CD4-positive, alpha-beta T cell (primary cell): ENCODE measurements at regions not wholly inside any gene's neighbourhood (a gene's known extent, or its start where the extent isn't known, plus 50 kb on each side); places are given as distances from the start of the nearest gene placed in this dataset.

ENCODE experiments used
- ATAC-seq: fragments of 200-7000 bp; cut with Tn5 transposase; one replicate; pipeline ENCODE4 v1.10.0; 2022; ENCODE audit warnings: mild to moderate bottlenecking; ENCODE audit not compliant: poor library complexity
- CTCF ChIA-PET: fragments of 350-600 bp; sonication (Branson Sonifier 250); formaldehyde crosslinking; loops from one replicate; lab custom pipeline; 2021; ENCODE audit warnings: antibody characterized with exemption, inconsistent platforms; lab: Charles Lee
- POLR2A ChIA-PET: fragments of 350-600 bp; sonication (Branson Sonifier 250); formaldehyde crosslinking; loops from one replicate; lab custom pipeline; 2021; ENCODE audit warnings: antibody characterized with exemption, inconsistent platforms; lab: Charles Lee
- DNase-seq, 14 experiments: peaks; one replicate each; pipeline ENCODE4 v3.0.0-alpha.2; 2013 to 2020; ENCODE audit warnings: mixed read lengths in 2 of 14
- H3K27ac ChIP-seq, 2 donors: one replicate each; pipeline versions ENCODE4 v1.5.1 to v1.7.0; 2013; ENCODE audit warnings: low read length in 2 of 2, low read depth in 1 of 2, mild to moderate bottlenecking in 1 of 2
- H3K27me3 ChIP-seq, 2 experiments: 1 replicate in 1 of 2; 2 replicates in 1 of 2; pipeline versions ENCODE4 v1.6.1 to v1.7.0; 2013; ENCODE audit warnings: low read length in 2 of 2, control low read depth in 1 of 2, mild to moderate bottlenecking in 1 of 2, moderate library complexity in 1 of 2; ENCODE audit not compliant: insufficient read depth in 2 of 2, control insufficient read depth in 1 of 2
- H3K36me3 ChIP-seq: one replicate; pipeline ENCODE4 v1.6.1; 2013; ENCODE audit warnings: low read length, control low read depth; ENCODE audit not compliant: insufficient read depth
- H3K4me1 ChIP-seq: one replicate; pipeline ENCODE4 v1.6.1; 2013; ENCODE audit warnings: low read length, control low read depth; ENCODE audit not compliant: insufficient read depth
- H3K4me3 ChIP-seq: one replicate; pipeline ENCODE4 v1.5.1; 2013; ENCODE audit warnings: mild to moderate bottlenecking, low read length, moderate library complexity
- H3K9me3 ChIP-seq, 2 experiments: 1 replicate in 1 of 2; 2 replicates in 1 of 2; pipeline versions ENCODE4 v1.6.1 to v1.7.0; 2013; ENCODE audit warnings: low read length in 2 of 2, mild to moderate bottlenecking in 2 of 2, control low read depth in 1 of 2, moderate library complexity in 1 of 2; ENCODE audit not compliant: control insufficient read depth in 1 of 2, insufficient read depth in 1 of 2
- H3K27ac Mint-ChIP-seq: one replicate; pipeline ENCODE4 v1.8.0; 2020; ENCODE audit warnings: mixed read lengths
- H3K27me3 Mint-ChIP-seq: one replicate; pipeline ENCODE4 v1.8.0; 2021; ENCODE audit warnings: mixed read lengths
- H3K36me3 Mint-ChIP-seq: one replicate; pipeline ENCODE4 v1.8.0; 2021; ENCODE audit warnings: low read depth, mixed read lengths
- H3K4me1 Mint-ChIP-seq: one replicate; pipeline ENCODE4 v1.8.0; 2021; ENCODE audit warnings: low read depth, mixed read lengths
- H3K4me3 Mint-ChIP-seq: one replicate; pipeline ENCODE4 v1.8.0; 2020; ENCODE audit warnings: mild to moderate bottlenecking, mixed read lengths
- H3K9me3 Mint-ChIP-seq: one replicate; pipeline ENCODE4 v1.8.0; 2020; ENCODE audit warnings: mixed read lengths
- intact Hi-C, 2 experiments: fragments of 100-400 bp; cut with DNase I in 1 of 2; cut with micrococcal nuclease in 1 of 2; formaldehyde crosslinking; loops; one replicate each; pipeline versions ENCODE4 v1.15.1 to v1.9.0; 2023 to 2025; cut with DNase I, micrococcal nuclease
- TF ChIP-seq, protein P1 (sequence below): fragments of 200-600 bp; IDR thresholded peaks from one replicate; pipeline ENCODE4 v1.8.0; 2022; ENCODE audit warnings: antibody characterized with exemption, mild to moderate bottlenecking

DNA sequence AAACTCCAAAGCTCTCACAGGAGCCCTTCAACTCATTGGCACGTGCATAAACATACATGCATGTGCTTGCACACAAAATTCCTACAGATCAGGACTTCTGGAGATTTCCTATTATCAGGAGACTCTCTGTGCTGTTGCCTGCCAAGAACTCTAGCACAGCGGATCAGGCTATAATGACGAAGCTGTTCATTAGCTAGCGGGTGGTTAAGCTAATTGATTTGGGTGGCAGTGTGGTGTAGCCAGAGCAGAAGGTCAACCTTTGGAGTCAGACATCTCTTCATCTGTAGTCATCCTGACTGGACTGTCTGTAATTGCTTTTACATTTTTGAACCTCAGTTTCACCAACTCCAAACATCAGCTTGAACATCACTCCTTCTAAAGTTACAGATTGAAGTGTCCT lies 69.0 kb downstream of the KIF2B start:
- no peaks in the 10 kb centered on the region for H3K27me3 Mint-ChIP-seq
- H3K36me3 Mint-ChIP-seq: no peaks in the 10 kb centered on the region
- H3K4me3 ChIP-seq: no peak overlapping the region
- intact Hi-C loops: no loop called here
- no peak overlapping the region for H3K27ac Mint-ChIP-seq
- H3K27ac ChIP-seq: no peak overlapping the region
- TF ChIP-seq, protein P1, sequence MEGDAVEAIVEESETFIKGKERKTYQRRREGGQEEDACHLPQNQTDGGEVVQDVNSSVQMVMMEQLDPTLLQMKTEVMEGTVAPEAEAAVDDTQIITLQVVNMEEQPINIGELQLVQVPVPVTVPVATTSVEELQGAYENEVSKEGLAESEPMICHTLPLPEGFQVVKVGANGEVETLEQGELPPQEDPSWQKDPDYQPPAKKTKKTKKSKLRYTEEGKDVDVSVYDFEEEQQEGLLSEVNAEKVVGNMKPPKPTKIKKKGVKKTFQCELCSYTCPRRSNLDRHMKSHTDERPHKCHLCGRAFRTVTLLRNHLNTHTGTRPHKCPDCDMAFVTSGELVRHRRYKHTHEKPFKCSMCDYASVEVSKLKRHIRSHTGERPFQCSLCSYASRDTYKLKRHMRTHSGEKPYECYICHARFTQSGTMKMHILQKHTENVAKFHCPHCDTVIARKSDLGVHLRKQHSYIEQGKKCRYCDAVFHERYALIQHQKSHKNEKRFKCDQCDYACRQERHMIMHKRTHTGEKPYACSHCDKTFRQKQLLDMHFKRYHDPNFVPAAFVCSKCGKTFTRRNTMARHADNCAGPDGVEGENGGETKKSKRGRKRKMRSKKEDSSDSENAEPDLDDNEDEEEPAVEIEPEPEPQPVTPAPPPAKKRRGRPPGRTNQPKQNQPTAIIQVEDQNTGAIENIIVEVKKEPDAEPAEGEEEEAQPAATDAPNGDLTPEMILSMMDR: no peak
- no peaks in the 10 kb centered on the region for H3K4me1 Mint-ChIP-seq
- no peak overlapping the region for H3K4me3 Mint-ChIP-seq
- POLR2A ChIA-PET: no interaction called here
- peaks cover 16% of the 10 kb centered on the region for H3K9me3 Mint-ChIP-seq
- H3K9me3 ChIP-seq: no peaks in the 10 kb centered on the region
- no peaks in the 10 kb centered on the region for H3K4me1 ChIP-seq
- DNase-seq: no peak
- no peaks in the 10 kb centered on the region for H3K36me3 ChIP-seq
- no peaks in the 10 kb centered on the region for H3K27me3 ChIP-seq
- no peak for ATAC-seq
- CTCF ChIA-PET: no interaction called here

DNA sequence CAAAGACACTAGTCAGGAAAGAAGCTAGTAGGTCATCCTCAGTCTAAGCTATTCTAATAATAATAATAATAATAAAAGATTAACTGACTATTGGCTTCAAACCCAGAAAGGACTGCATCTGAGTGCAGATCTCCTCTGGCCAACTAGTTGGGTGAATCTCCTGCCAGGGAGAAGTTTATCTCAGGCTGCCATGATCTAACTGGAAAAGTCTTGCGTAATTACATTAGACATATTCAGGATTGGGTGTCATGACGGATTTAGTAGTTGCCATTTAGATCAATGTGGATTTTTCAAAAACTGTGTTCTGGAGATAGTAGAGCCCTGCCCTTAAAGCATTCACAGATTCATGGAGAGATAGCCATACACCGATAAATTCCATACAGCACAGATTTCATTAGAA lies 69.5 kb downstream of the KIF2B start:
- no peaks in the 10 kb centered on the region for H3K36me3 Mint-ChIP-seq
- Histone ChIP-seq H3K9me3 (no peaks in the 10 kb centered on the region), H3K36me3 (no peaks in the 10 kb centered on the region), H3K27me3 (no peaks in the 10 kb centered on the region), H3K4me3 (no peak overlapping the region), H3K4me1 (no peaks in the 10 kb centered on the region), H3K27ac (no peak overlapping the region)
- DNase-seq (no peak), ATAC-seq (no peak)
- H3K27me3 Mint-ChIP-seq: no peaks in the 10 kb centered on the region
- no peak overlapping the region for H3K4me3 Mint-ChIP-seq
- intact Hi-C loops: no loop called here
- POLR2A ChIA-PET: no interaction called here
- CTCF ChIA-PET: no interaction called here
- no peaks in the 10 kb centered on the region for H3K4me1 Mint-ChIP-seq
- TF ChIP-seq, protein P1: no peak
- peaks cover 16% of the 10 kb centered on the region for H3K9me3 Mint-ChIP-seq
- H3K27ac Mint-ChIP-seq: no peak overlapping the region

DNA sequence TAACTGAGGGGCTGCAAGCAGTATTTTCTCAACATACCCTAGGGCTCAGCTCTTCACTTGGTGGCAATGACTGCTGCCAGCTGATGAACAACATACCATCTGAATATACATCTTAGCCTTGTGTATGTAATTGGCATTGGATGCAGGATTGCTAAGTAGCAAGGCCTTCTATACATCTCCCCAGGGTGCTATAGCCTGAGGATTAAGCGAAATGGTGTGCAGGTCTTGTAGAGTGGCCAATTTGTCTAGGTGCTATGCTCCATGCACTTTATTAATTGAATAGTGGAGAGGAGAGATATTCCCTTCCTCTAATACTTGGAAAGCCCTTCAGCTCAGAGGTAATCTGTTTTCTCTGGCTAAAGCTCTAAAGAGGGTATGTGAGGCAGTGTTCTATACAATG lies 71.9 kb downstream of the KIF2B start:
- no peak for ATAC-seq
- Histone ChIP-seq H3K9me3 (peaks cover 0 to 4% of the 10 kb centered on the region in 2 experiments), H3K36me3 (no peaks in the 10 kb centered on the region), H3K27ac (no peak overlapping the region), H3K4me3 (no peak overlapping the region), H3K4me1 (no peaks in the 10 kb centered on the region), H3K27me3 (no peaks in the 10 kb centered on the region)
- intact Hi-C loops: no loop called here
- Mint-ChIP-seq H3K9me3 (peaks cover 20% of the 10 kb centered on the region), H3K4me1 (no peaks in the 10 kb centered on the region), H3K4me3 (no peak overlapping the region), H3K27me3 (no peaks in the 10 kb centered on the region), H3K36me3 (no peaks in the 10 kb centered on the region), H3K27ac (no peak overlapping the region)
- ChIA-PET POLR2A (no interaction called here), CTCF (no interaction called here)
- DNase-seq: no peak
- TF ChIP-seq, protein P1: no peak
